ENCODE measurements at regions not wholly inside any gene's neighbourhood (a gene's known extent, or its start where the extent isn't known, plus 50 kb on each side); places are given as distances from the start of the nearest gene placed in this dataset.

DNA sequence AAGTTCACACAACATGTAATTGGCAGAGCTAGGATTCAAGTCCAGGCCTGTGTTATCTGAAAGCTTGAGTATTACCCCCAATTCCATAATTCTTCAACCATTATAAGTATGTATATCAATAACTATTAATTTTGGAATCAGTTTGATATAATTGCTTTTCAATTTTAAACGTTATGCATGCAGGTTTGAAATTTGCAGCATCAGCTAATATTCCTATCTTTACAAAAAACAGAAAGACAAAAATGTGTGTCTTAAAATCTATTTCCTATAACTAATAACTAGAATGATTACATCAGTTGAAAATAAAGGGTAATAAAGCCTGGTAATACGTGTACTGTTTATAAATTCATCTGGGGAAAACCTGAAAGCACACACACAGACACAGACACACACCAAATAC lies 543.3 kb upstream of the PKDCC start:
- no peak for DNase-seq

DNA sequence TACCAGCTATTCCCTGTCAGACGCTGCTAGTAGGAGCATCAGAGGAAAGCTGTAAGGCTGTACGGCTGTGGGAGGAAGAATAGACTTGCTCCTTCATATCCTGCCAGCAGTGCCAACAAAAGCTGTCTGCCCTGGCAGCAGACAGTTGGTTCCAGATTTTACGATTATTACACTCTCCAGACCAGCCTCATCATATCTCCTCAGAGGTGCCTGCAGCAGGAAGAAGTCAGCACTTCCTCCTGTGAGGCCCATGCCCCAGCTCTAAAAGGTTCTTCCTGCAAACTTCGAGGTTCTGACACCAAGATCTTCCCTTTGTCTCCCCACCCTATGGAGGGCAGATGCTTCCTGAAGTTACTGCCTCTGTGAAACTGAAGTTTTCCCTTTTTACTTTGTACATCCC lies 537.7 kb upstream of the PKDCC start:
- DNase-seq: no peak

DNA sequence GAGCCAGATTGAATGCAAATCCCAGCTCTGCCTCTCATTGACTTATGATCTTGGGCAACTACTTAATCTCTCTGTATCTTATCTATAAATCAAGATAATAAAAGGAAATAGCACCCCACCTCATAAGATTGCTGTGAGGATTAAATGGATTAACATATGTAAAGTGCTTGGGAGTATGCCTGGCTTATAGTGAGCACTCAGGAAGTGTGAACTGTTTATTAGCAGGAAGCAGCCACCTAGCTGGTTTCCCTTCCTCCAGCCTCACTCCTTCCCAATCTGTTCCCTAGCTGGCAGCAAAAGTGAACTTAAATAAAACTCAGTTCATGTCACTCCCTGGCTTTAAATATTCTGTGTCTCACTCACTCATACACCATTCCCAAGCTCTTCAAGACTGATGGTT lies 526.6 kb upstream of the PKDCC start:
- no peak for DNase-seq

DNA sequence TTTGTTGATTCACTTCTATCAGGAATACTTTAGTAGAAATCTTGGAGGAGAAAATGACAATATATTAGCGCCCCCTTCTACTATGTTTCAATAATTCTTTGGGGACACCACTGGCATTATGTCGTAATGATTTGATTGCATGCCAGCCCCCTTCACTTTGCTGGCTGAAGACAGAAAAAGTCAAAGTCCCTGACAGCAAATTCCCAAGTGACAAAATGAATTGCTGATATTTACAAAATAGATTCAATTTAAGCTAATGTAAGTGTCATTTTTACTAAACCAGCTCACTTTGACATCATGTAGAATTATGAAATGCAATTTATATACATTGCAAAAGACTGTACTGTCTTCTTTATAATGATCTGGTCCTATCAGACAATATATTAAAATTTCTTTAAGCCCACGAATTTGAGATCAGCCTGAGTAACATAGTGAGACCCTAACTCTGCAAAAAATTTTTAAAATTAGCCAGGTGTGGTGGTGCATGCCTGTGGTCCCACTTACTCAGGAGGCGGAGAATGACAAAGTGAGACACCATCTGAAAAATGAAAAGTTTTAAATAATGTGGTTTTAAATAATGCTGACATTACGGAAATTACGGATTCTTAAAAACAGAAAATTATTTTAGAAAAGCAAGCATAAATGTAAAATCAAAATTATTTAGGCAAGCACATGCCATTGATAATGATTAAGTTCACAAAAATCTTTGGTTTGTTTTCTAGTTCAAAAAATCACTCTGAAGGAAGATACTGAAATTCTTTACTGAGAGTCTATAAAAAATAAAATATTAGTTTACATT lies 520.1 kb upstream of the PKDCC start:
- no peak for DNase-seq

DNA sequence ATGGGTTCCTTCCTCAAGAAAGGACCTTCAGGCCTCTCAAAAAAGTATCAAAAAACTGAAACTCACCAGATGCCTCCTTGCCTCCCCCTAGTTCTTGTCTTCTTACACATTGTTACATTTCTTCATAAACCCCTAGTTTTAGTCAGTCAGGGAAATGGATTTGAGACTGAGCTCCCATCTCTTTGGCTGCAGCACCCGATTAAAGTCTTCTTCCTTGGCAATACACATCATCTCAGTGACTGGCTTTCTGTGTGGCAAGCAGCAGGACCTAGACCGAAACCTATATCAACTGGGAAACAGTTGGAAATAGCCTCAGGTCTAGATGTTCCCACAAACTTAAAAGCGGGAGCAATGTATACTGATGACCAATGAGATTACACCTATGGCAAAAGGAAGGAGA lies 512.2 kb upstream of the PKDCC start:
- DNase-seq: no peak

DNA sequence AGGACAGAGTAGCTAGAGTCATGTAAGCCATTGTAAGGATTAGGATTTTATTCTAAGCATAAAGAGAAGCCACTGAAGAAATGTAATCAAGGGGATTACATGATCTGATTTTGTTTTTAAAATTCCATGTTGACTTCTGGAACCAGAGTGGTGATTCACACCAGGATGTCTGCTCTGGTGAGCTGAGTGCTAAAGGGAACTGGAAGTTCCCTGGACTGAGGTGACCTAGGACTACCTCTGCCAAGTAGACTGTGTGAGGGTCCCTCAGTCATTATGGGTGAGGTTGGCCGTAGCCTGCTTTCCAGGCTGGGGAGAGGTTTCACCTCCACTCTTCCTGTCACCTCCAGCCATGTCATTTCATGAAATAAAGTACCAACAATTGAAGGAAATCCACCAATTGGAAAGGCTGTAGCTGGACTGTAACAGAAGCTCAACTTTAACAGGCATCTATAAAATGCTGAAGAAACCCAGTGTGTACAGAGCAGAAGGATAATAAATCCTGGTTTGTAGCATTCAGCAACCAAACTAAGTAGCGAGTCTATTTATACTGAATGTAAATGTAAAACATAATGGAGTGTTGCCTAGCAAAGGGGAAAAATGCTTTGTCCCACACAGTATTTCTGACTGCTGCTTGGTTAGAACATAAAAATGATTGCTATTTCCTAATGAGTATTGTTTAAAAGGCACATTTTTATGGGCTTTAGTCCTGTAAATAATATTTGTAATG lies 507.4 kb upstream of the PKDCC start:
- DNase-seq: no peak

DNA sequence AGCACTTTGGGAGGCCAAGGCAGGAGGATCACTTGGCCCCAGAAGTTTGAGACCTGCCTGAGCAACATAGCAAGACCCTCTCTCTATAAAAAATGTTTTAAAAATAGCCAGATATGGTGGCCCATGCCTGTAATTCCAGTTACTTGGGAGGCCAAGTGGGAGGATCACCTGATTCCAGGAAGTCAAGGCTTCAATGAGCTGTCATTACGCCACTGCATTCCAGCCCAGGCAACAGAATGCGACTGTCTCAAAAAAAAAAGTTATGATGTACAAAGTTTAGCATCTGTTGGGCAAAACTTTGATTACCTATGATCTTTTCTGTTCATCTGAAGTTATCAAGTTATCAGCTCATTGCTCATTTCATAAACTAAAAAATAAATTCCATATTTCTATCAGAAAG lies 504.1 kb upstream of the PKDCC start:
- no peak for DNase-seq

DNA sequence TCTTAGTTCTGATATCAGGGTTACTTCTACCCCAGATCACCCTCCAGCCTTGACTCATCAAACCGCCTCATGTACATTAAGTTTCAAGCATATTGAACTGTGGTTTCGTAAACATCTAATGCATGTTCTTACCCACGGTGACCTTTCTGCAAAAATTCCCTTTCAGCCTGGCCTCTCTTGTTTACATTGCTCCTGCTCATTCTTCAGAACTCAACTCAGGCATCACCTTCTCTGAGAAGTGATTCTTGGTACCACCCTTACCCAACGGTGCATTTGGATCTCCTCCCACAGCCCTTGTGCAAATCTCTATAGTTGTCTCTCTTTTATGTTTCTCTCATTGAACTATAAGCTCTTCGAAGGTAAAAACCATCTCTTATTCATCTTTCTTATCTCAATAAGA lies 503.1 kb upstream of the PKDCC start:
- no peak for DNase-seq

DNA sequence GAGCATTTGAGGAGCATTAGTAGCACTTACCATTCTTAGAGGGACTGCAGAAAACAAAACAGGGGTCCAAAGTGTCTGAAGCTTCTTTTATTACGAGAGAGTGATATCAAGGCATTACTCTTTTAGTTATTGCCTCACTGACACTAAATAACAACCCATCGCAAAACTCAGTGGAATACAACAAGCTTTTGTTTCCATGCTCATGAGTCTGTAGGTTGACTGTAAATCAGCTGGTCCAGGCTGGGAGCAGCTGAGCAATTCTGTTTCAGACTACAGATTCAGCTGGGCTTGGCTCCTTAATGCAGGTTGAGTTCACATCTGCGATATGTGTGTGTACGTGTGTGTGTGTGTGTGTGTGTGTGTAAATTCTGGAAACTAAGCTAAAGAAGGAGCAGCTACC lies 501.8 kb upstream of the PKDCC start:
- no peak for DNase-seq

DNA sequence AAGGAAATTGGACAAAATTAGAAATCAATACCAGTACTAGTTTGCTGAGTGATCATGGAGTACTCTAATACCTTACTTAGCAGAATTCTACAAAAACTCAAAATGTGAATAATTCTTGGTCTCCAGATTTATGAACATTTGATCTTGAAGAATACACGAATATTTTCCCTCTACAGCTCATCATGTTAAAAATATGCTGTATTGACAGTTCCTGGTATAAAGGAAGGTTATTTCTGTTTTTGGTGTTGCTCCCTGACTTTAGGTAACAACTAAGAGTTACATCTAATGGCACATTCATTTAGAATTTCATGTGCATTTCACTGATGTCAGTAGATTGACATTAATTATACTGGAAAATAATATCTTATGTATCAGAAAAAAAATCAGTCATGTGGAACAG lies 479.2 kb upstream of the PKDCC start:
- DNase-seq: no peak

DNA sequence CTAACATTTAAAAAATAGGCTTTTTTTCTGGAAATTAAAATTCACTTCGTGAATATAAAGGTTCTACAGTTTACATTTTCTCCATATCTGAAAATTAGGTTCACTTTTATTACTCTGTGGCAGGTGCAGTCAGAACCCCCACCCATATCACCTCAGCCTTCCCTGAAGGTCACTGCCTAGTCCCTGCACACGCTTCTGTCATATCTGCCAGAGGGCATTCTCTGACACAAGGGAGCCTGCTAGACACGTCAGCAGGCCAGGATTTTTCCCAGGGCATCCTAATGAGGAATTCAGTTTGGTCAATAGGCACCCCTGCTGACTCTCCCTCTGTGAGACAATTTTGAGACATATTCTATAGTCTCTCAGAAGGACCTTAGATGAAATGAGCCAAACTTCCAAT lies 475.7 kb upstream of the PKDCC start:
- DNase-seq: no peak

DNA sequence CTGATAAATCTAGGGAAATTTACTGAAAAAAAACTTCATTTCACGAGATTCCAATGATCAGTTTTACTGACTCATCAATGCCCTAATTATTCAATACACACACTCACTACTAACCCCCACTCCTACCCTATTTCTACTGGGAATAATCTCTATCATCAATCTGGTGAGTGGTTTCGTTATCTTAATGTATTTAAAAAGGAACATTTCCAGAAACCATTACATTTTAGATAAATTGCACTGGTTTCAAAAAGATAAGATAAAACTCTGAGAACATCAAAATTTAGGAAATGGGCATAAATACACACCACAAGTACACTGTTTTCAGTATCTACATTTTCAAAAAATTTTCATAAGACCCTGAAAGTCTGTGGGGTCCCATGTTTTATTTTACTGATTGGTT lies 471.4 kb upstream of the PKDCC start:
- no peak for DNase-seq

DNA sequence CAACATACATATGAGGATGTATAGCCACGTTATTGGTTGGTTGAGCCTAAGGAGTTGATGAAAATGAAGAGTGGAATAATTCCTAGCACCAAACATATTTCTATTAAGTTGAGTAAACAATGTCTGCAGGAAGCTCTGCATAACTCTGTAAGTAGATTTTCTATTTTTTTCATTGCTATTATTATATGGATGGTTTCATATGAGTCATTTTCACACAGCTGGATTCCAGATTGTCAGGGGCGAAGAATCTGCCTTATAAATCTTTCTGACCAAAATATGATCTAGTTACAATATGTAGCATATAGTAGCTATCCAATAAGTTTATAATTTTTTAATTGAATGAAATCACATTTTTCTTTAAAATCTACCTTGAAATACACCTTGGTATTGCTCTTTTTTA lies 468.0 kb upstream of the PKDCC start:
- no peak for DNase-seq

DNA sequence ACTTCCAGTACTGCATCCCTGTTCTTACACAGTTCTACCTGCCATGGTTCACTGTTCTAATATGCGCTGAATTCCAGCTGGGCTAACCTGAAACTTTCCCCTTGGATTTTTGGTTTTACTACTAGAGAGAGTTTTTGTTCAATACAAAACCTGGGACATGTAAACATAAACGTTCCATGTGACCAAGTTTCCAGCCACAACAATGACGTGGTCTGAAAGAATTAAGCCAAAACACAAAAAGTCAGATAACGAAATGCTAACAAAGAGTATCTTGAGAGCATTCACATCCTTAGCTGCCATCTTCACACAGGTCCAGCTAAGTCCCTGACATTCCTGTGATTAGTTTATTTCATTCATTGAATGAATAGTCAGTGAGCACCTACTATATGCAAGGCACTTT lies 467.0 kb upstream of the PKDCC start:
- no peak for DNase-seq

DNA sequence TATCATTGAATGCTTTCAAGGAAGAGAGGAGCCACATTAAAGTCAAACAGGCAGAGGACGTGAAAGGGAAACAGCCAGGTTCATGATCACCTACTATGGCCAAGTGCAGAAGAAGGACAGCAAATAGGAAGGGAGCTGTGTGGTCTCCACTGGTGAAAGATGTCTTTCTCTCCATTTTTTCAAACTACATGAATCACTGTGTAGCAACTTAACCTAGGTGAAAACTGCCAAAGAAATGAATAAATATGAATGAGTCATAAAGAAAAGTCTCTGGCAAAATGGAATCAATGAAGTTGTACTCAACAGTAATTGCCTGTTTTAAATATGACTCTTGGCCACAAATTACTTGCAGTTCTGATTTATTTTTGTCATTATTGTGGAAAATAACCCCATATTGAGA lies 452.6 kb upstream of the PKDCC start:
- DNase-seq: no peak

DNA sequence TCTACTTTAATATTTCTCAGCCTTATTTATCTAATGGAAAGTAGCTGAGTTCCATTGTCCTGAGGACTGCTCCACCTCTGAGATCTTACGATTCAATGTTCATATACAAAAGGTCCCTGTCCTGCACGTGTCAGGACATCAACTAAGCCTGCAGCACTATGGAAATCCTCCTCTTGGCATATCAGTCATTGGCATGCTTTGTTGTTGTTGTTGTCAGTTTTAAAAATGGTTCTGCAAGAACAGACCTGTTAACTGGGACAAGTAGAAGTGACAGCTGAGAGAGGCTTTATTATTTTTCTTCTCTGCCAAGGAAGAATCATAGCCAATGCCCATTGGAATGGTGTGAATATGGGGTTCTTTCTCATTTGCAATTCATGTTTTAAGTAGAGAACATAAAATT lies 450.1 kb upstream of the PKDCC start:
- DNase-seq: no peak

DNA sequence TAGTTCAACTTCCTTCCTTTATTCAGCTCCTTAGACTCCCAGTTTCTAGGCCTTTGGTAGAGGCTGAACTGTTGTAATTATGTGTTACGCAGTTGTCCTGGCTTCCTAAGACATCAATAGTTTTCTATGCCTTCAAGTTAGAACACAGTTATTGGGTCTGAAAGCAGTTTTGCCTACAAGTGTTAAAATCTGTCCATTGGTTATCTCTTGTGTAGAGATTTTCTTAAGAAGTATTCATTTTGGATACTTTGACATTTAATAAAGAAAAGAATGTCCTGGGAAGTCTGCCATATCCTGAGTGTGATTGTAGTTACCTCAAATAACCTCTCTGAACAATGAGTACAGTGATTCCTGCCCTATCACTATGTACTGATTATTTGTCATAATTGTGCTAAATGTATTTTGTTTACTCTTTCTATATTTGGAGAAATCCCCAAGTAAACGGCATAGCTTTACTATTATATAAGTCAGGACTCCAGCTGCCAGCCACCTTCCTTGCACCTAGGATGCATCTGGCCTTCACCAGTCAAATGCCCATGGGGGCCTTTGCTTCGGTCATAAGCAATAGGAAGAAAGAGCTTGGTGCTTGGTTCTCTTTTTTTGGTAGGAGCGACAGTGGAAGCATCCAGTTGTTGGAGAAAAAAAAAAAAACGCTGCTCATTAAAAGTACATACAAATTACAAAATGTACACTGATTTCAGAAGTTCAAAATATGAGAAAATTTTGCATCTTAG lies 449.5 kb upstream of the PKDCC start:
- DNase-seq: no peak

DNA sequence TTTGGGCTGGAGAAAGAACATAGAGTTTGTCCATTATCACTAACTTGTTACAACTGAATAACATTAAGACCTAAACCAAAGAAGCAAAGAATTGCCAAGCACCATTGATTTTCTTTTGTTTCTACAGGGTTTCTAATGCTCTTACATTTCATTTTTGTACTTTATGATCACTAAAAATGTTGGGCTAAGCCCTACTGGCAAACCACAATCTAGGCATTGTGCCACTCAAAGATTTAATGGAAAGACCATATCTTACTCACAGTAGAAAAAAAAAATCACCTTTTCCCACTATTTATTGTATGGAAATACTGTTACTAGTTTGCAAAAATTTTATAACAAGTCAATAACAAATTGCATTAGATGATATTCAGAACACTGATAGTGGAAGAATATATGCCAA lies 447.4 kb upstream of the PKDCC start:
- no peak for DNase-seq

DNA sequence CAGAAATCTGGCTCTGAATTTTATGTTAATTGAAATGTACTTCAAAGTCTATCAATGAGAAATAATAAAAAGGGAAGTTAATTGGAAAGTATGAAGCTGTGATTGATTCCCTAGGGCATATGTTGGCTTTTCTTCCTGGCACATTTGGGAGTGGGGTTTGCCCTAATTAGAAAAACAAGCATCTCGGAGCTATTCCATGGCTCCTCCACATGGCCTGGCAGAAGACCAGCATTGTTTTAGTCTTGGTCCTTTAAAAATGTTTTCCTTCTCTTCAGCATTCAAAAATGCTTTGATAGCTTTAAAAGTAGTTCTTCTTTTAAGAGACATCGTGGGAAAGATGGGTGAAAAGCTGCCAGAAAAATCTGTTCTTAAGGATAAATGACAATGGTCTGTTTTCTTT lies 445.5 kb upstream of the PKDCC start:
- no peak for DNase-seq

DNA sequence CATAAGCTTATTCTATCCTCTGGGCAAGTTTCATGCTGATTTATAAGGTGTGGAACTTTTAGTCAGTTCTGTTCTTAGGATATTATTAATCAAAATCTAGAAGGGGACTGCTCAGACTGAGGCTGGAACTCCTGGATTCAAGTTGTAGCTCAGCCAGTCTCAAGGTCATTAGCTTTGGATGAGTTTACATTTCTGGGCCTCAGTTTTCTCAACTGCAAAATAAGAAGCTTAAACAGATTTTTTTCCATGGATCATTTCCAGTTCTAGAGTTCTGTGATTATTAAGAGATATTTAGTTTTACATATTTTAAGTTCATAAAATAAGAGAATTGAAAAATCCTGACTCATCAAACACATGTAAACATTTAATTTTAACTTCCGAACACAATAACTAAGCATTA lies 442.5 kb upstream of the PKDCC start:
- no peak for DNase-seq

DNA sequence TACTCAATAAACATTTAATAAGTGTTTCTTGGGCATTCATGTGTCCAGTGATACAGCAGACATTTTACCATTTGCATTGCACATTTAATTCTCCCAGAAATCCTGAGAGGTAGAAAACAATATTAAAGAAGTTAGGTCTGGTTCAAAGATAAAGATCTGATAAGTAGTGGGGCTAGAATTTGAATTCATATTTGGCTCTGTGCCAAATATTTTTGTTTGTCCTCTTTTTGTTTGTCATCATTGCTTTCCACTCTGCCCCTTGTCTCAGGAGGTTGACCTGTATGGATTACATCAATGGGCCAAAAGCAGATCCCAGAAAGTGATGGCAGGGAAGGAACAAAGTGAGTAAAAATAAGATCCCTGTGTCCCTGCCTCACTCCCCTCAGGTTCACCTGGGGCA lies 441.9 kb upstream of the PKDCC start:
- DNase-seq: no peak

DNA sequence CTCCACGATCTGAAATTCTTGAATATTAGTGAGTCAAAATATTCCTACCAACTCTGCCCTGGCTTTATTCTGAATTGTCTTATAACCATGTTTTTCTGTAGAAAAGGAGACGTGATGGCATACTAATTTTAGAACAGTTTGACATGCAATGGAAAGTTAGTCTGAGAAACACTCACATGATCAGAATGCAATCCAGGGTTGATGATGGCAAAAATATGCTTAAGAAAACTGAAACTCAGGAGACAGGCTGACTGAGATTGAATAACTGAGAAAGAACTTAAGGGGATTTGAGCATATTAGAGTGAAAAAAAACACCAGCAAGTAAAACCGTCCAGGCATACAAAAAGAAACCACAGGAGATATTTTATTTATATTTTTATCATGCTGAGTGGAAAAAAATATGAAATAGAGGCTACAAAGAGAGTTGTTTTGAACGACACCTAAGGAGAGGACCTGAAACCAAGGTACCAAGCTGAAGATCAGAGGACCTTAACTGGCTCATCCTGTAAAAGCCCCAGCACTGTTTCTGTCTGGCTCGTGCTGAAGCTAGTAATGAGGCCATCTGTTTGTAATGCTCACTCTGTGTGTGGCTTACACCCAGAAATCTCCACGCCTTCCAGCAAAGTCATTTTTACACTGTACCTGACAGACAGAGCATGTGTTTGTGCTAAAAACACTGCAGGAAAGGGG lies 437.2 kb upstream of the PKDCC start:
- DNase-seq: no peak

DNA sequence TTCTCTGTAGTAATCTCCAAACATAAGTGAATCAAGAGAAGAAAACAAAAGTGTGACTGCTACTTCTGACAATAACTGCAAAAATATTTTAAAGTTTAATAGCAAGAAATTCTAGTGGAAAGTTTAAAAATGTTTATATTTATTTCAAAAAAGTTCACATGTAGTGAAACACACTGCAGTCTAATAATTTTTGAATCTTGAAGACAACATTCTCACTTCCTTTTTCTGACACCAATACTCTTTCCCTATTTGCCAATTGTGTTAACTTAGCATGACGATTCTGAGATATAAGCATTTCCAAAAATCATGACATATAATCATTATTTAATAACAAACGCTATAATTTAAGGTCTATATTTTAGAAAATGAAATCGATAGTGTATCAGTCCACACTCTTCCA lies 429.1 kb upstream of the PKDCC start:
- no peak for DNase-seq

DNA sequence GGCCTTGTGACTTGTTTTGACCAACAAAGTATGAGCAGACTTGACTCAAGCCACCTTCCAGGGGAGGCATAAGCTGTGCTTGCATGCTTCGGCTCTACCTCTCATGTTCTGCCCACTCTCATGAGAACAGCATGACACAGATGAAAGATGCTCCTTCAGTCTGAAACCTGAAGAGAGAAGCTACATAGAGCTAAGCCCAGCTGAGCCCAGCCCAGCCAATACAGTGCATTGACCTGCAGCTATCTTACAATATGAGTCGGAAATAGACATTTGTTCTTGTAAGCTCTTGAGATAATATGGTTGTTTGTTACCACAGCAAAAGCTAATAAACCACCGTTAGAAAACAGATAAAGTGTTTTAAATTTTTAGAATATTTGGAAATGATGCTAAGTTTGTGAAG lies 426.7 kb upstream of the PKDCC start:
- no peak for DNase-seq
